ENCODE measurements at regions not wholly inside any gene's neighbourhood (a gene's known extent, or its start where the extent isn't known, plus 50 kb on each side); places are given as distances from the start of the nearest gene placed in this dataset.

DNA sequence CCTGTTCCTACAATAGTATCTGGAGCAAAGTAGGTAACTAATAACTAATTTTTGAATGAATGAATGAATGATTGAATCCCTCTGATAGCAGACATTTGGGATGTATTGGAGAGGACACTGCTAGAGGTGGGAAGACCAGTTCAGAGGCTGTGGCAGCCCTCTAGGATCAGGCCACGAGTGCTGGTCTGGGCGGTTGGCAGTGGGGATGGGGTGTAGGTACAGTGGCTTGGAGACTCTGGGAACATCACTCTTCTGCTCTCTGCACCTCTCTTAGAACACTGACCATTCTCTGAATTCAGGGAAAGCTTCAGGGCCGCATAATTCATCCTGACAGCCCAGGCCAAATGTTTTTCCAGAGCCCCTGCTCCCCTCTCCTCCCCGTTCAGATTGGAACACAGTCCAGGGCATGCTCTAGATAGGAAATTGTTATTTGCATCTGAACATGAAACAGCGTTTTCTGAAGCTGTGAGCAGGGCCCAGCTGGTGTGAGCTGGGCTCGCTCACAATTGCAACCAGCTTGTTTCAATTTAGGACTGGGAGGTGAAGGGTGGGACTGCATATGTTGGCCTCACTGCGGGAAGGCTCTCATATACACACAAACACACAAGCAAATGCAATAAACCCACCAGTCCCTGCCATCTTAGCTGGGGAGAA is 253.1 kb upstream of the USP24 start:
- TF ChIP-seq EP300 (IDR thresholded peaks at IDR 0.05; ENCODE audit: low read depth) (no peak), POLR2AphosphoS5 (IDR thresholded peaks at IDR 0.05) (no peak)
- TF ChIP-seq, protein P1, sequence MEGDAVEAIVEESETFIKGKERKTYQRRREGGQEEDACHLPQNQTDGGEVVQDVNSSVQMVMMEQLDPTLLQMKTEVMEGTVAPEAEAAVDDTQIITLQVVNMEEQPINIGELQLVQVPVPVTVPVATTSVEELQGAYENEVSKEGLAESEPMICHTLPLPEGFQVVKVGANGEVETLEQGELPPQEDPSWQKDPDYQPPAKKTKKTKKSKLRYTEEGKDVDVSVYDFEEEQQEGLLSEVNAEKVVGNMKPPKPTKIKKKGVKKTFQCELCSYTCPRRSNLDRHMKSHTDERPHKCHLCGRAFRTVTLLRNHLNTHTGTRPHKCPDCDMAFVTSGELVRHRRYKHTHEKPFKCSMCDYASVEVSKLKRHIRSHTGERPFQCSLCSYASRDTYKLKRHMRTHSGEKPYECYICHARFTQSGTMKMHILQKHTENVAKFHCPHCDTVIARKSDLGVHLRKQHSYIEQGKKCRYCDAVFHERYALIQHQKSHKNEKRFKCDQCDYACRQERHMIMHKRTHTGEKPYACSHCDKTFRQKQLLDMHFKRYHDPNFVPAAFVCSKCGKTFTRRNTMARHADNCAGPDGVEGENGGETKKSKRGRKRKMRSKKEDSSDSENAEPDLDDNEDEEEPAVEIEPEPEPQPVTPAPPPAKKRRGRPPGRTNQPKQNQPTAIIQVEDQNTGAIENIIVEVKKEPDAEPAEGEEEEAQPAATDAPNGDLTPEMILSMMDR (IDR thresholded peaks at IDR 0.05) = no peak
